Left renal pelvis (tissue), 4 donors: ENCODE measurements at regions not wholly inside any gene's neighbourhood (a gene's known extent, or its start where the extent isn't known, plus 50 kb on each side); places are given as distances from the start of the nearest gene placed in this dataset.

Experiments used
- DNase-seq, 4 donors: peaks; one replicate each; pipeline ENCODE4 v3.0.0-alpha.2; 2013; ENCODE audit warnings: low read depth in 4 of 4, low spot score in 3 of 4

- no peak for DNase-seq
These were observed 377.2 kb downstream of the SEC16B start for GRCh38 chr1:177592624-177593023.

- DNase-seq: no peak
These were observed 378.7 kb downstream of the SEC16B start for GRCh38 chr1:177591155-177591554.

- DNase-seq: no peak
These were observed 380.7 kb downstream of the SEC16B start for GRCh38 chr1:177589166-177589565.

DNA sequence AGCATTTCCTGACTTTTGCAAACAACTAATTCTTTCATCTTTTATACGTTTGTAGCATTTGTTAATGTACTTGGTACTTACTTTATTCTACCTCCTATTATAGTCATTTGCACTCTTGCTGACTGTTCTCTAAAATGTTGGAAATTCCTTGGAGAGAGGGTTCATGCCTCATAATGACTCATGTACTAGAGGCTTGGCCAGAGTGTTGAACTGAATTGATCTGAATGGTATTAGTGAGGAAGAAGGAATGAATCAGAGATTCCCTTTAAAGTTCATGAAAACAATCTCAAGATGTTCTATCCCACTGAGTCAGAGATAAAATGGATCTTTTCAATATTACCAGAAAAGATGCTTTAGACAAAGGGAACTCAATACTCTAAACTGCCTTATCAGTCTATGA lies 383.4 kb downstream of the SEC16B start:
- DNase-seq: no peak

GRCh38 chr1:177585302-177586220 lies 384.3 kb downstream of the SEC16B start:
- peak; percentile 31 to 60 (median 48) for DNase-seq

DNA sequence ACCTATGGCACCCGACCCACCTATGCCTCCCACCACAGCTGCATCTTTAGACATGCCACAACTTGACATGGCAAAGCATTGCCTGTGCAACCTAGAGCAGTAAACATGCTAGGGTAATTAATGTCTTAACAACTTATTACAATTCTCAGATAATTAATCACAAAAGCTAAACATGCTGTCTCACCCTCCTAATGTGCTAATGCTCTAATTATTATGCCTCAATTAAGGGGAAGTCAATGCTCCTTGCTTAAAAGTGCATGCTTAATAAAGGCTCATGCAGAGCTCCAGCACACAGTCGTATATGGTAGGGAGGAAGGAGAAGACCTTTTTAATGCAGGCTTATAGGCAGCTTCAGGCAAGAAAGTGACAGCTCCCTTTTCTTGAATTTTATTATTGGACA lies 396.0 kb downstream of the SEC16B start:
- no peak for DNase-seq

GRCh38 chr1:177571485-177572076 lies 398.3 kb downstream of the SEC16B start:
- DNase-seq: no peak

DNA sequence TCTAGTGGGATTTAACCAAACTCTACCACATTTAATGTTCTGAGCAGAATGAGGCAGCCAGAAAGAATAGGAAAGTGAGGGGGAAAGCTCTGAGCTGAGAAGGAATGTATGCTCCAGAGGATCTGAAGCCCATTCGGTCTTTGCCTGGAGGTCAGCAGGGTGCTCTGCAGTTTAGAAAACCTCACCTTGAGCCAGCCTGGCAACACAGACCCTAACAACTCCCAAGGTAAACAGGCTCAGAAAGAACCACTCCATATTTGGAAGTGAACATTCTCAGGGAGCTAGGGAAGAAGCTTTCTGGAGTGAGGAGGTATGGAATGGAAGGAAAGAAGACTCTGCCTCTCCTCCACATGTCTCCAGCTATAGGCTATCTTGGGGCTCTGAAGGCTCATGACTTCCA lies 398.8 kb downstream of the SEC16B start:
- no peak for DNase-seq

DNA sequence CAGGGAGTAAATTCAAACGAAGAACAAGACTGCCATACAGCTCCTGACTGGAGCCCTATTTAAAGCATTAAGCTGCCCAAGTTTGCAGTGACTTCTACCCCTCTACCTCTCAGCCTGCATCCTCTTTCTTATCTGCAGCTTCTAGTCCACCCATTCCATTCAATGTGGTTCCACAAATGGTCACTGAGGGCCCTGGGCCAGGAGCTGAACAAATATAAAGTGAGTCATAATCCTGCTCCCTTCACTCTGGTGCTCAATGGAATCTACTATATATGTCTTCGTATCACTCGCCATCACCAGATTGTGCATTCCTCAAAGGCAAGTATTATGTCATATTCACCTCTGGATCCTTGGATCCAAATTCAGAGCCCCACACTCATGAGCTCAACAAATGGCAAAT lies 398.7 kb downstream of the BRINP2 start:
- DNase-seq: no peak

DNA sequence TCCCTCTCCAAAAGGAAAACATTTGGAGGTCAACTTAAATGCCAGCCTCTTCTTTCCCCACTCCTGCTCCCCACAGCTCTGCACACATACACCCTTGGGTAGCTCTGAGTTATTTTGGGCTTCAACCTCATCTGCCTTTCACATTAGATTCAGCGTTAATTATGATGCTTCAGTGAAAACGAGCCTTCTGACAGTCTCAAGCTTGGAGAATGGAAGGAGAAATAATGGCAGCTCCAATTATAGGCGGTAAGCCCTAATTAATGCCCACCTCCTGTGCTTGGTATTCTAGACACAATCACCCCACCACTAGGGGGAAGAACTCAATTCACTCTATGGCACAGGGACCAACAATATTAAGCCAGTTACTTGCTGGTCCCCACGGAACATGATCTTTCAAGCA lies 397.9 kb downstream of the BRINP2 start:
- DNase-seq: no peak

DNA sequence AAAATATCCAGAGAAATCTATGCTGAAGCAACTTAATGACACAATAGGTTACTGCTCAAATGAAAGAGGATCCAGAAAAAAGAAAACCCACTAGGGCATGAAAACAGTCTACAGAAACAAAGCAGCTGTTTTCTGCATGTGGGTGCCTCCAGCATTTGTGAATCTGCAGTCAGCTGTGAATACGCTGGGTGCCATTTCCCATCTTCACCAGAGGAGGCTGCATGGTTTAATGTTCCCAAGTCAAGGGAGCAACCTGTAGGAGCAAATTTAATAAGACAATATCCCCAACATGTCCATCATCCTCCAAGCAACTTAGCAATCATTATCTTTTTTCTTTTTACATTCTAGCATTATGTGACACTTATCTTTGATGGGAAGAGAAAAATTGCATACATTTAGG lies 396.6 kb downstream of the BRINP2 start:
- DNase-seq: no peak

GRCh38 chr1:177566495-177566894 lies 395.7 kb downstream of the BRINP2 start:
- DNase-seq: no peak

DNA sequence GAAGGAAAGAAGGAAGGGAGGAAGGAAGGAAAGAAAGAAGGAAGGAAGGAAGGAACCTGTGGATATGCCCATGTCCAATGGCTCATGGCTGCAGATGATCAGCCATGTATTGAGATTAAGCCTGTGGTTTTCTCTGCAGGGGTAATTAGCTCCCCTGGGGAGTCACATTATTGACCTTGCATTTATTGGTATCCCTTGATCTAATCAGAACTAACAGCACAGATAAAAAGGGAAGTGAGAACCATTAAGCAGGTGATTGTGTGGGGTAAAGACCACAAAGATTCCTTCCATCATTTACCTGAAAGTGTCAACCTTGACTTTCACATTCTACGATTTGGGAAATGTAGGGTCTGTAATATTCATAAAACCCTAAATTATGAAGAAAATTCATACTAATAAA lies 390.7 kb downstream of the BRINP2 start:
- DNase-seq: no peak

DNA sequence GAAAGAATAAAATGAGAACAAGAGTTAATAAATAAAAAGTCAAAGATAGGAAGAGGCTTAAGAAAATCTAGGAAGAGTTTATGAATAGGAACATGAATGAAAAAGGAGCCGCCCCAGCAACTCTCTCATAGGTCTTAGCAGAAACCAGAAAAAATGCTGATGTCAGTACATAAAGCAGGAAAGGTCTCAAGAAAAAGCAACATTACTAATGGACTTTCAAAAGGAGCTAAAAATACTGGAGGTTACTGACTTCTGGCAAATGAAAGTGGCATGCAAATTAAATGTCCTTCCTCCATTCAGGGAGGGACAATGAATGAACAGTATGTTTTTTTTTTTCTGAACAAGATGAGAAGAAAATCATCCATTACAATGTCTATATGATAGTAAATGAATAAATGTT lies 387.6 kb downstream of the BRINP2 start:
- no peak for DNase-seq

DNA sequence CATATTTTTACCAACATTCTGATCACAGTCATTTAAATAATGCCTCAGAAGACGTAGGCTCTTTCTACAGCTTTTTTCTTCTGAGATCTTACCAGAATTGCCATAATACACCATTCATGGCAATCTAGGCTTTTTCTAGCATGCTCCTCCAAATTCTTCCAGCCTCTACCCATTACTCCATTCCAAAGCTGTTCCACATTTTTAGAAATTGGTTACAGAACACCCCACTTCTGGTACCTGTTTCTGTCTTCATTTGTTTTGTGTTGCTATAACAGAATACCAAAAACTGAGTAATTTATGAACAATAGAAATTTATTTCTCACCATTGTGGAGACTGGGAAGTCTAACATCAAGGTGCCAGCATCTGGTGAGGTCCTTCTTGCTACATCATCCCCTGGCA lies 385.4 kb downstream of the BRINP2 start:
- DNase-seq: no peak

DNA sequence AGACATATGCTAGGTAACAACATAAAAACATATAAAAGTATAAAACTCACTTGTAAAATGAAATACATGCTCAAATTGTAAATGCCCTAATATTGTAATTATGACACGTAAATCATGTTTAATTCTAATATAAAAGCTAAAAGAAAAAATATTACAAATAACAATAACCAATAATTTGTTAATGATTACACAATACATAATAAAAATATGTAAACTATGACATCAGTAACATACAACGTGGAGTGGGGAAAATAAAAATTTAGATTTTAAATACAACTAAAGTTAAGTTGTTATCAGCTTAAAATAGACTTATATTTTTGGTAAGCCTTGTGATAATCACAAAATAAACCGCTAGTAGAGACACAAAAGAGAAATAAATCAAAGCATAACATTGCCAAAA lies 376.4 kb downstream of the BRINP2 start:
- no peak for DNase-seq

- no peak for DNase-seq
These were observed 375.6 kb downstream of the BRINP2 start for GRCh38 chr1:177546346-177546745.

GRCh38 chr1:177526201-177526600 lies 355.4 kb downstream of the BRINP2 start:
- DNase-seq: no peak

GRCh38 chr1:177525176-177525575 lies 354.4 kb downstream of the BRINP2 start:
- no peak for DNase-seq

- no peak for DNase-seq
These were observed 346.8 kb downstream of the BRINP2 start for GRCh38 chr1:177517546-177517945.

DNA sequence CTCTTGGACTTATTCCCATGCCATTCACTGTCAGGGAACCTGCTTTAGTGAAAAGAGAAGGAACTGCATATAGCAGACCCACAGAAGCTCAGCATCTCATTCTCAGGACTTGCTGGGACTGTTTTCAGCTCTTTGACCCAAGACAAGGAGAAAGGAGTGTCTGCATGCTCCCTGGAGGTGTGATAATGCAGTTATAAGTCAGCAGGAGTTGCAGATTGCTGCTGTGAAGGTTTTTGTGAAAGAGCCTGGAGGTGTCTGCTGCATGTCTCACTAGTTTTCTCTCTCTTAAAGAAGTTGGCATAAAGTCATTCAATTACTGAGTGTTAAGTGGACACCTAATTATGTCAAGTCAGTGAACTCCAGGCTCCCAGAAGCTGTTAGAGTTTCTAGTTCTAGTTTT lies 343.4 kb downstream of the BRINP2 start:
- no peak for DNase-seq

DNA sequence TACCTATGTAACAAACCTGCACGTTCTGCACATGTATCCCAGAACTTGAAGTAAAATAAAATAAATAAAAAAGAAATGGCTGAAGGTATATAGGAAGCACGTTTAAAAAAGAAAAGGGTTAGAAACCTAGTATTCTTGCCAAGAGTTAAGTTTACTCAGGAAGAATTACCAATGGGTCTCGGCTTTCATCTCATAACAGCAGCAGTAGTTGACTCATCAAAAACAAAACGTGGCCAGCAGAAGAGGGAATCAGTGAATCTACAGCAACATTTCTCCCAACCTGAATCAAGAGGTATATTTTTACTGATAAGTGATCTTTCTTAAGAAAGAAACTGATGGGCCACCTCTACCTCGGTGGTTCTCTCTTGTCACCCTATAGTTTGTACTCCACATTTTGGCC lies 340.3 kb downstream of the BRINP2 start:
- DNase-seq: no peak
